Tibial nerve (tissue), 4 donors: ENCODE measurements at regions not wholly inside any gene's neighbourhood (a gene's known extent, or its start where the extent isn't known, plus 50 kb on each side); places are given as distances from the start of the nearest gene placed in this dataset.

Experiments
- DNase-seq, 2 donors: peaks; one replicate each; pipeline ENCODE4 v3.0.0-alpha.2; 2019; ENCODE audit warnings: low spot score in 2 of 2
- H3K27ac ChIP-seq, 4 donors: fragments of 200-600 bp; sonication (generic) in 3 of 4; one replicate each; pipeline ENCODE4 v1.5.1; 2017 to 2019; ENCODE audit warnings: mild to moderate bottlenecking in 1 of 4
- H3K27me3 ChIP-seq, 2 donors: fragments of 200-600 bp; sonication (generic) in 1 of 2; one replicate each; pipeline versions ENCODE4 v1.5.1 to v1.6.0; 2017 to 2019
- H3K36me3 ChIP-seq, 3 donors: fragments of 200-600 bp; sonication (generic); one replicate each; pipeline ENCODE4 v1.5.1; 2018 to 2019
- H3K4me1 ChIP-seq, 4 donors: fragments of 200-600 bp; sonication (generic) in 3 of 4; one replicate each; pipeline ENCODE4 v1.5.1; 2017 to 2019
- H3K4me3 ChIP-seq, 4 donors: fragments of 200-600 bp; sonication (generic) in 3 of 4; one replicate each; pipeline ENCODE4 v1.5.1; 2017 to 2019; ENCODE audit warnings: mild to moderate bottlenecking in 1 of 4, moderate library complexity in 1 of 4
- H3K9me3 ChIP-seq, 4 donors: fragments of 200-600 bp; sonication (generic) in 3 of 4; one replicate each; pipeline ENCODE4 v1.5.1; 2017 to 2019
- EP300 ChIP-seq, 2 donors: sonication (generic); formaldehyde crosslinking; IDR thresholded peaks; one replicate each; pipeline ENCODE4 v1.6.1; 2017; ENCODE audit warnings: antibody characterized with exemption in 2 of 2, mild to moderate bottlenecking in 1 of 2
- POLR2A ChIP-seq, 2 donors: fragments of 450-650 bp; IDR thresholded peaks; one replicate each; pipeline ENCODE4 v1.6.1; 2017; ENCODE audit warnings: antibody characterized with exemption in 2 of 2, mild to moderate bottlenecking in 2 of 2, moderate library complexity in 2 of 2
- WGBS, 2 donors: methylation state at CpG; one replicate each; pipeline ENCODE4 v1.1.5; 2018; 5-methylcytosine and 5-hydroxymethylcytosine counted together
- TF ChIP-seq, protein P1 (sequence below), 5 experiments: fragments of 200-600 bp in 3 of 5; fragments of 450-650 bp in 2 of 5; sonication (generic) in 3 of 5; IDR thresholded peaks; one replicate each; pipeline ENCODE4 v1.5.1; 2016 to 2019; ENCODE audit warnings: antibody characterized with exemption in 5 of 5, mild to moderate bottlenecking in 3 of 5, moderate library complexity in 2 of 5

- WGBS, 2 donors: 80 to 92% methylated on average over 3 of the region's 3 CpGs
- H3K27me3 ChIP-seq: no peaks in the 10 kb centered on the region
- H3K27ac ChIP-seq: no peak overlapping the region
- no peak overlapping the region for H3K4me3 ChIP-seq
- no peaks in the 10 kb centered on the region for H3K36me3 ChIP-seq
- DNase-seq: no peak
- peaks cover 0 to 29% (median 0%) of the 10 kb centered on the region in 4 donors for H3K9me3 ChIP-seq
- H3K4me1 ChIP-seq: no peaks in the 10 kb centered on the region
- TF ChIP-seq, protein P1, sequence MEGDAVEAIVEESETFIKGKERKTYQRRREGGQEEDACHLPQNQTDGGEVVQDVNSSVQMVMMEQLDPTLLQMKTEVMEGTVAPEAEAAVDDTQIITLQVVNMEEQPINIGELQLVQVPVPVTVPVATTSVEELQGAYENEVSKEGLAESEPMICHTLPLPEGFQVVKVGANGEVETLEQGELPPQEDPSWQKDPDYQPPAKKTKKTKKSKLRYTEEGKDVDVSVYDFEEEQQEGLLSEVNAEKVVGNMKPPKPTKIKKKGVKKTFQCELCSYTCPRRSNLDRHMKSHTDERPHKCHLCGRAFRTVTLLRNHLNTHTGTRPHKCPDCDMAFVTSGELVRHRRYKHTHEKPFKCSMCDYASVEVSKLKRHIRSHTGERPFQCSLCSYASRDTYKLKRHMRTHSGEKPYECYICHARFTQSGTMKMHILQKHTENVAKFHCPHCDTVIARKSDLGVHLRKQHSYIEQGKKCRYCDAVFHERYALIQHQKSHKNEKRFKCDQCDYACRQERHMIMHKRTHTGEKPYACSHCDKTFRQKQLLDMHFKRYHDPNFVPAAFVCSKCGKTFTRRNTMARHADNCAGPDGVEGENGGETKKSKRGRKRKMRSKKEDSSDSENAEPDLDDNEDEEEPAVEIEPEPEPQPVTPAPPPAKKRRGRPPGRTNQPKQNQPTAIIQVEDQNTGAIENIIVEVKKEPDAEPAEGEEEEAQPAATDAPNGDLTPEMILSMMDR (IDR thresholded peaks at IDR 0.05): no peak
- TF ChIP-seq POLR2A (IDR thresholded peaks at IDR 0.05) (no peak), EP300 (IDR thresholded peaks at IDR 0.05) (no peak)
Observed at GRCh38 chr13:103263448-103263847, 197.2 kb upstream of the SLC10A2 start.

- WGBS, 2 donors: 50 to 55% methylated on average over 4 of the region's 4 CpGs
- TF ChIP-seq, protein P1 (IDR thresholded peaks at IDR 0.05): no peak
- no peak for TF ChIP-seq EP300 (IDR thresholded peaks at IDR 0.05)
- TF ChIP-seq POLR2A (IDR thresholded peaks at IDR 0.05): no peak
- H3K27me3 ChIP-seq: no peaks in the 10 kb centered on the region
Observed at GRCh38 chr13:103255587-103256301, 189.5 kb upstream of the SLC10A2 start.

GRCh38 chr13:103250071-103250470 lies 183.9 kb upstream of the SLC10A2 start:
- no peak for DNase-seq
- TF ChIP-seq EP300 (IDR thresholded peaks at IDR 0.05): no peak
- no peak for TF ChIP-seq POLR2A (IDR thresholded peaks at IDR 0.05)
- TF ChIP-seq, protein P1 (IDR thresholded peaks at IDR 0.05): no peak
- H3K4me1 ChIP-seq: no peaks in the 10 kb centered on the region
- peaks cover 0 to 6% (median 0%) of the 10 kb centered on the region in 4 donors for H3K9me3 ChIP-seq
- H3K27ac ChIP-seq: no peak overlapping the region
- H3K36me3 ChIP-seq: no peaks in the 10 kb centered on the region
- no peaks in the 10 kb centered on the region for H3K27me3 ChIP-seq
- WGBS, 2 donors: 92 to 100% methylated on average over 1 of the region's 1 CpG
- no peak overlapping the region for H3K4me3 ChIP-seq

More at GRCh38 chr13:103255587-103256301, 189.5 kb upstream of the SLC10A2 start:
- H3K9me3 ChIP-seq: peaks cover 0 to 6% (median 0%) of the 10 kb centered on the region in 4 donors
- H3K4me3 ChIP-seq: no peak overlapping the region
- H3K27ac ChIP-seq: no peak overlapping the region
- no peaks in the 10 kb centered on the region for H3K4me1 ChIP-seq
- no peaks in the 10 kb centered on the region for H3K36me3 ChIP-seq
- DNase-seq: no peak

DNA sequence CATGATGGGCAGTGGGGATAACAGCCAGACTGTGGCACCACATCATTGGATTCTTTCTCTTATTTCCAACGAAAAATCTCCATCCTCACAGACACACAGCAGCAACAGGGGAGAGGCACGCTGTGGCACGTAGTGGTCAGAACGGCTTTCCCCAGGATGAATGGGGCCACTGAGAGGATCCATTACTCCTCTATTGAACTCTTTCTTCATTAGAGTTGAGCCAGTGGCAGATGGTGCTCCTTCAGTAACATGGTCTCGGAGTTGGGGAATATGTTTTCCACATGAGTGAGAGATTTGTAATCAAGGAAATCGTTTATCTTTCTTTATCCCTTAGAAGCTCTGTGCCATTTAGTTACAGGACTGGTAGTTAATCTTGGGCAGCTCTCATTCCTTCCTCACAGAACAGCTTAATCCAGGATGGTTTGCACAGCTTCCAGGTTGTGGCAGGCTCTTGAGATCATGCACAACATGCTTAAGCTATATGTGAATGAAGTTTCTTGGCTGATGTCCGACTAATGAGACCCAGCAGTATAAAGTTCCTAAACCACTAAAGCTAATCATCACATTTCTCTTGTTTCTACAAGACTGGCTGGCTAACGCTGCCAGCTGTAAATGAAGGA lies 180.5 kb upstream of the SLC10A2 start:
- no peak for DNase-seq
- Histone ChIP-seq H3K4me3 (no peak overlapping the region), H3K36me3 (no peaks in the 10 kb centered on the region), H3K27me3 (no peaks in the 10 kb centered on the region), H3K4me1 (no peaks in the 10 kb centered on the region), H3K27ac (no peak overlapping the region), H3K9me3 (peaks cover 0 to 2% (median 0%) of the 10 kb centered on the region in 4 donors)
- WGBS, 2 donors: 79 to 84% methylated on average over 8 of the region's 8 CpGs
- TF ChIP-seq EP300 (IDR thresholded peaks at IDR 0.05) (no peak), POLR2A (IDR thresholded peaks at IDR 0.05) (no peak)
- TF ChIP-seq, protein P1 (IDR thresholded peaks at IDR 0.05): no peak

DNA sequence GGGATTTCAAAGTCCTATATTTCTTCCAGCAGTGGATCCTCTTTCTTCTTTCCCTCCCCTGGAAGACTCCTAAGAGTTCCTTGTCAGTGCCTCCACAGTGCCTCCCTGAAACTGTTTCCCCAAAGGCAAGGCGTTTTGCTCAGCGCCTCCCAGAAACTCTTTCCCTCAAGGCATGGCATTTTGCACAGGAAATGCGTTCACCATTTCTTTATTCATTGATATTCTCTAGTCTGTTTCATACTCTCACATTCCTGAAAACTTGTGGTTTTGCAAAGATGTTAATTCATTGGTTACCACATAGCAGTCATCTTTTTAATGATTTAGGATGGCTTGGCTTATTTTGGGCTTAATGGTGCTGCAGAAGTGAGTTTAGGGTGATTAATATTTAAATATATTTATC lies 177.3 kb upstream of the SLC10A2 start:
- WGBS, 2 donors: 61 to 80% methylated on average over 3 of the region's 3 CpGs
- Histone ChIP-seq H3K27me3 (no peaks in the 10 kb centered on the region), H3K36me3 (no peaks in the 10 kb centered on the region), H3K9me3 (no peaks in the 10 kb centered on the region), H3K4me1 (no peaks in the 10 kb centered on the region), H3K27ac (no peak overlapping the region), H3K4me3 (no peak overlapping the region)
- TF ChIP-seq POLR2A (IDR thresholded peaks at IDR 0.05) (no peak), EP300 (IDR thresholded peaks at IDR 0.05) (no peak)
- TF ChIP-seq, protein P1 (IDR thresholded peaks at IDR 0.05): no peak
- no peak for DNase-seq
